Hepatocyte (in vitro differentiated cells): ENCODE measurements at regions not wholly inside any gene's neighbourhood (a gene's known extent, or its start where the extent isn't known, plus 50 kb on each side); places are given as distances from the start of the nearest gene placed in this dataset.

Source experiments
- DNase-seq: peaks from one replicate; pipeline ENCODE4 v3.0.0-alpha.2; 2016; ENCODE audit warnings: low spot score
- H2AFZ ChIP-seq: fragments of 200-600 bp; sonication (generic); 2 replicates; pipeline ENCODE4 v1.6.0; 2016; ENCODE audit warnings: antibody characterized with exemption, mild to moderate bottlenecking
- H3K27ac ChIP-seq: fragments of 200-600 bp; sonication (generic); 2 replicates; pipeline ENCODE4 v1.5.1; 2016; ENCODE audit warnings: mild to moderate bottlenecking
- H3K27me3 ChIP-seq: fragments of 200-600 bp; sonication (generic); 2 replicates; pipeline ENCODE4 v1.6.1; 2016
- H3K36me3 ChIP-seq: fragments of 200-600 bp; sonication (generic); replicated peaks from 2 replicates; pipeline ENCODE4 v1.5.1; 2016; ENCODE audit warnings: low read depth; ENCODE audit not compliant: insufficient read depth
- H3K4me1 ChIP-seq: fragments of 200-600 bp; sonication (generic); 2 replicates; pipeline ENCODE4 v1.5.1; 2016; ENCODE audit warnings: mild to moderate bottlenecking, moderate library complexity; ENCODE audit not compliant: insufficient read depth
- H3K4me2 ChIP-seq: fragments of 200-600 bp; sonication (generic); 2 replicates; pipeline ENCODE4 v1.6.0; 2016
- H3K4me3 ChIP-seq: fragments of 200-600 bp; sonication (generic); 2 replicates; pipeline ENCODE4 v1.5.1; 2016; ENCODE audit warnings: mild to moderate bottlenecking
- H3K79me2 ChIP-seq: fragments of 200-600 bp; sonication (generic); 2 replicates; pipeline ENCODE4 v1.6.0; 2017; ENCODE audit warnings: mild to moderate bottlenecking
- H3K9me2 ChIP-seq: fragments of 200-600 bp; sonication (generic); replicated peaks from 2 replicates; pipeline ENCODE4 v1.6.0; 2017; ENCODE audit warnings: mild to moderate bottlenecking; ENCODE audit not compliant: insufficient read depth
- H3K9me3 ChIP-seq: fragments of 200-600 bp; sonication (generic); 2 replicates; pipeline ENCODE4 v1.5.1; 2016; ENCODE audit warnings: low read depth, mild to moderate bottlenecking
- H4K20me1 ChIP-seq: fragments of 200-600 bp; sonication (generic); 2 replicates; pipeline ENCODE4 v1.6.0; 2016; ENCODE audit warnings: mild to moderate bottlenecking; ENCODE audit not compliant: insufficient read depth, poor library complexity, severe bottlenecking
- CTCF ChIP-seq: fragments of 200-600 bp; sonication (generic); IDR thresholded peaks from 2 replicates; pipeline ENCODE4 v1.5.1; 2016; ENCODE audit warnings: antibody characterized with exemption, mild to moderate bottlenecking; ENCODE audit not compliant: poor library complexity
- EZH2 ChIP-seq: fragments of 200-600 bp; sonication (generic); IDR thresholded peaks from 2 replicates; pipeline ENCODE4 v1.6.1; 2016; ENCODE audit warnings: antibody characterized with exemption, mild to moderate bottlenecking, borderline replicate concordance
- EZH2phosphoT487 ChIP-seq: fragments of 200-600 bp; sonication (generic); IDR thresholded peaks from one replicate; pipeline ENCODE4 v1.6.1; 2018; ENCODE audit warnings: antibody characterized with exemption, mild to moderate bottlenecking, low read depth, moderate library complexity; ENCODE audit not compliant: unreplicated experiment, severe bottlenecking
- WGBS: methylation state at CpG from one replicate; pipeline ENCODE4 v1.1.6; 2016; ENCODE audit warnings: low lambda C conversion rate; ENCODE audit errors: missing lambda C conversion rate; 5-methylcytosine and 5-hydroxymethylcytosine counted together

GRCh38 chr11:37525336-37525735 lies 927.3 kb upstream of the RAG2 start:
- H3K27me3 ChIP-seq, result no peaks in the 10 kb centered on the region
- H3K4me2 ChIP-seq, result no peak overlapping the region
- no peaks in the 10 kb centered on the region for H3K36me3 ChIP-seq
- TF ChIP-seq CTCF, result no peak
- no peak for TF ChIP-seq EZH2
- TF ChIP-seq EZH2phosphoT487, result no peak
- no peak overlapping the region for H3K27ac ChIP-seq
- H3K9me2 ChIP-seq, result no peaks in the 10 kb centered on the region
- no peak for DNase-seq
- no peaks in the 10 kb centered on the region for H3K4me1 ChIP-seq
- H2AFZ ChIP-seq, result no peak overlapping the region
- no peaks in the 10 kb centered on the region for H4K20me1 ChIP-seq
- H3K4me3 ChIP-seq, result no peak overlapping the region
- no peaks in the 10 kb centered on the region for H3K79me2 ChIP-seq
- H3K9me3 ChIP-seq, result no peaks in the 10 kb centered on the region

- H4K20me1 ChIP-seq, result no peaks in the 10 kb centered on the region
- no peak overlapping the region for H3K4me2 ChIP-seq
- H3K4me1 ChIP-seq, result no peaks in the 10 kb centered on the region
- no peak overlapping the region for H3K27ac ChIP-seq
- no peak overlapping the region for H3K4me3 ChIP-seq
- no peak overlapping the region for H2AFZ ChIP-seq
- peaks cover 4% of the 10 kb centered on the region for H3K9me3 ChIP-seq
- no peaks in the 10 kb centered on the region for H3K79me2 ChIP-seq
- TF ChIP-seq CTCF (no peak), EZH2 (no peak)
- H3K9me2 ChIP-seq, result no peaks in the 10 kb centered on the region
- no peaks in the 10 kb centered on the region for H3K27me3 ChIP-seq
- no peak for DNase-seq
- H3K36me3 ChIP-seq, result no peaks in the 10 kb centered on the region
These were observed 921.7 kb upstream of the RAG2 start for GRCh38 chr11:37519781-37520180.

- H3K79me2 ChIP-seq, result no peaks in the 10 kb centered on the region
- no peak for DNase-seq
- no peak overlapping the region for H2AFZ ChIP-seq
- H3K4me1 ChIP-seq, result no peaks in the 10 kb centered on the region
- H3K36me3 ChIP-seq, result no peaks in the 10 kb centered on the region
- H3K9me2 ChIP-seq, result no peaks in the 10 kb centered on the region
- TF ChIP-seq EZH2, result no peak
- 91% methylated on average over 1 of the region's 1 CpG for WGBS
- no peak overlapping the region for H3K4me2 ChIP-seq
- no peak overlapping the region for H3K27ac ChIP-seq
- no peak overlapping the region for H3K4me3 ChIP-seq
- peaks cover 4% of the 10 kb centered on the region for H3K9me3 ChIP-seq
- H3K27me3 ChIP-seq, result no peaks in the 10 kb centered on the region
- no peaks in the 10 kb centered on the region for H4K20me1 ChIP-seq
These were observed 914.2 kb upstream of the RAG2 start for GRCh38 chr11:37512156-37512780.

- WGBS, result 100% methylated on average over 1 of the region's 1 CpG
These were observed 913.4 kb upstream of the RAG2 start for GRCh38 chr11:37511425-37511933.

More at GRCh38 chr11:37511425-37511933, 913.4 kb upstream of the RAG2 start:
- Histone ChIP-seq H3K27me3 (no peaks in the 10 kb centered on the region), H3K9me2 (no peaks in the 10 kb centered on the region), H3K79me2 (no peaks in the 10 kb centered on the region), H3K4me3 (no peak overlapping the region), H4K20me1 (no peaks in the 10 kb centered on the region), H3K27ac (no peak overlapping the region), H3K4me2 (no peak overlapping the region), H3K36me3 (no peaks in the 10 kb centered on the region), H3K9me3 (peaks cover 4% of the 10 kb centered on the region), H3K4me1 (peaks cover 1% of the 10 kb centered on the region), H2AFZ (no peak overlapping the region)
- TF ChIP-seq CTCF, result no peak
- no peak for TF ChIP-seq EZH2phosphoT487
- TF ChIP-seq EZH2, result no peak
- no peak for DNase-seq
